GM20431 (cell line): ENCODE measurements at regions not wholly inside any gene's neighbourhood (a gene's known extent, or its start where the extent isn't known, plus 50 kb on each side); places are given as distances from the start of the nearest gene placed in this dataset.

Source experiments
- in situ Hi-C: fragments of 300-500 bp; cut with MseI, MboI; formaldehyde crosslinking; loops from one replicate; pipeline ENCODE4 v1.15.0; 2020; ENCODE audit warnings: low sequenced_read_pairs; ENCODE audit not compliant: unreplicated experiment

GRCh38 chr15:69529961-69530633 lies 77.5 kb downstream of the RPLP1 start:
- in situ Hi-C loops: no loop called here

- in situ Hi-C loops: no loop called here
Observed at GRCh38 chr15:69530991-69531664, 78.5 kb downstream of the RPLP1 start.

GRCh38 chr15:69531665-69532027 lies 79.0 kb downstream of the RPLP1 start:
- in situ Hi-C loops: no loop called here

GRCh38 chr15:69532066-69532465 lies 79.4 kb downstream of the RPLP1 start:
- in situ Hi-C loops: no loop called here

- in situ Hi-C loops: no loop called here
Observed at GRCh38 chr15:69532856-69533255, 80.2 kb downstream of the RPLP1 start.

- in situ Hi-C loops: no loop called here
Observed at GRCh38 chr15:69533522-69533921, 80.9 kb downstream of the RPLP1 start.

- in situ Hi-C loops: no loop called here
Observed at GRCh38 chr15:69535101-69535638, 82.6 kb downstream of the RPLP1 start.

- in situ Hi-C loops: no loop called here
Observed at GRCh38 chr15:69535998-69536397, 83.4 kb downstream of the RPLP1 start.

GRCh38 chr15:69536726-69537512 lies 84.3 kb downstream of the RPLP1 start:
- in situ Hi-C loops: no loop called here

GRCh38 chr15:69537901-69538300 lies 85.3 kb downstream of the RPLP1 start:
- in situ Hi-C loops: no loop called here

GRCh38 chr15:69538379-69538778 lies 85.8 kb downstream of the RPLP1 start:
- in situ Hi-C loops: no loop called here

GRCh38 chr15:69539345-69539744 lies 86.7 kb downstream of the RPLP1 start:
- in situ Hi-C loops: no loop called here

- in situ Hi-C loops: no loop called here
Observed at GRCh38 chr15:69540622-69541021, 88.0 kb downstream of the RPLP1 start.

- in situ Hi-C loops: no loop called here
Observed at GRCh38 chr15:69542028-69542427, 89.4 kb downstream of the RPLP1 start.

GRCh38 chr15:69543681-69544364 lies 91.2 kb downstream of the RPLP1 start:
- in situ Hi-C loops: no loop called here

- in situ Hi-C loops: no loop called here
Observed at GRCh38 chr15:69544365-69545113, 91.9 kb downstream of the RPLP1 start.

- in situ Hi-C loops: no loop called here
Observed at GRCh38 chr15:69546182-69546581, 93.6 kb downstream of the RPLP1 start.

- in situ Hi-C loops: no loop called here
Observed at GRCh38 chr15:69548395-69549180, 96.0 kb downstream of the RPLP1 start.
